ENCODE measurements at regions not wholly inside any gene's neighbourhood (a gene's known extent, or its start where the extent isn't known, plus 50 kb on each side); places are given as distances from the start of the nearest gene placed in this dataset.

- Mint-ChIP-seq H3K27me3 (ENCODE audit: unreplicated experiment) (peaks cover 2% of the 10 kb centered on the region), H3K4me3 (ENCODE audit: unreplicated experiment) (no peak overlapping the region), H3K9me3 (ENCODE audit: unreplicated experiment) (peaks cover 4% of the 10 kb centered on the region), H3K36me3 (ENCODE audit: unreplicated experiment) (no peaks in the 10 kb centered on the region), H3K27ac (ENCODE audit: unreplicated experiment) (no peak overlapping the region), H3K4me1 (ENCODE audit: low read depth, unreplicated experiment) (peaks cover 7% of the 10 kb centered on the region)
- DNase-seq: no peak
- TF ChIP-seq CTCF (IDR thresholded peaks at IDR 0.05; ENCODE audit: partially characterized antibody, unreplicated experiment): no peak
Measured at GRCh38 chr17:36854982-36855381, 82.3 kb upstream of the LHX1 start.

- H3K4me3 Mint-ChIP-seq (ENCODE audit: unreplicated experiment): no peak overlapping the region
- peaks cover 4% of the 10 kb centered on the region for H3K9me3 Mint-ChIP-seq (ENCODE audit: unreplicated experiment)
- no peak for DNase-seq
- peaks cover 2% of the 10 kb centered on the region for H3K27me3 Mint-ChIP-seq (ENCODE audit: unreplicated experiment)
- no peak for TF ChIP-seq CTCF (IDR thresholded peaks at IDR 0.05; ENCODE audit: partially characterized antibody, unreplicated experiment)
- peaks cover 7% of the 10 kb centered on the region for H3K4me1 Mint-ChIP-seq (ENCODE audit: low read depth, unreplicated experiment)
- no peaks in the 10 kb centered on the region for H3K36me3 Mint-ChIP-seq (ENCODE audit: unreplicated experiment)
- no peak overlapping the region for H3K27ac Mint-ChIP-seq (ENCODE audit: unreplicated experiment)
Measured at GRCh38 chr17:36855459-36855858, 81.8 kb upstream of the LHX1 start.

- no peak for TF ChIP-seq CTCF (IDR thresholded peaks at IDR 0.05; ENCODE audit: partially characterized antibody, unreplicated experiment)
- Mint-ChIP-seq H3K4me1 (ENCODE audit: low read depth, unreplicated experiment) (peaks cover 7% of the 10 kb centered on the region), H3K4me3 (ENCODE audit: unreplicated experiment) (no peak overlapping the region), H3K27ac (ENCODE audit: unreplicated experiment) (no peak overlapping the region), H3K36me3 (ENCODE audit: unreplicated experiment) (no peaks in the 10 kb centered on the region), H3K9me3 (ENCODE audit: unreplicated experiment) (peaks cover 4% of the 10 kb centered on the region), H3K27me3 (ENCODE audit: unreplicated experiment) (peaks cover 2% of the 10 kb centered on the region)
- no peak for DNase-seq
Measured at GRCh38 chr17:36856222-36856621, 81.1 kb upstream of the LHX1 start.

- Mint-ChIP-seq H3K36me3 (ENCODE audit: unreplicated experiment) (no peaks in the 10 kb centered on the region), H3K4me3 (ENCODE audit: unreplicated experiment) (no peak overlapping the region), H3K27ac (ENCODE audit: unreplicated experiment) (no peak overlapping the region), H3K4me1 (ENCODE audit: low read depth, unreplicated experiment) (peaks cover 7% of the 10 kb centered on the region), H3K9me3 (ENCODE audit: unreplicated experiment) (peaks cover 4% of the 10 kb centered on the region), H3K27me3 (ENCODE audit: unreplicated experiment) (peaks cover 2% of the 10 kb centered on the region)
- TF ChIP-seq CTCF (IDR thresholded peaks at IDR 0.05; ENCODE audit: partially characterized antibody, unreplicated experiment): no peak
- no peak for DNase-seq
Measured at GRCh38 chr17:36856903-36857381, 80.3 kb upstream of the LHX1 start.

- TF ChIP-seq CTCF (IDR thresholded peaks at IDR 0.05; ENCODE audit: partially characterized antibody, unreplicated experiment): no peak
- Mint-ChIP-seq H3K9me3 (ENCODE audit: unreplicated experiment) (peaks cover 6% of the 10 kb centered on the region), H3K36me3 (ENCODE audit: unreplicated experiment) (no peaks in the 10 kb centered on the region), H3K4me1 (ENCODE audit: low read depth, unreplicated experiment) (peaks cover 7% of the 10 kb centered on the region), H3K27ac (ENCODE audit: unreplicated experiment) (no peak overlapping the region), H3K4me3 (ENCODE audit: unreplicated experiment) (no peak overlapping the region), H3K27me3 (ENCODE audit: unreplicated experiment) (peaks cover 4% of the 10 kb centered on the region)
- DNase-seq: no peak
Measured at GRCh38 chr17:36857698-36858097, 79.6 kb upstream of the LHX1 start.

Measured in glutamatergic neuron (in vitro differentiated cells).